Mesendoderm (in vitro differentiated cells): ENCODE measurements at regions not wholly inside any gene's neighbourhood (a gene's known extent, or its start where the extent isn't known, plus 50 kb on each side); places are given as distances from the start of the nearest gene placed in this dataset.
A peak's percentile ranks its signal among the peaks of the same experiment; 100 is the strongest.

Source experiments
- DNase-seq: peaks from one replicate; pipeline ENCODE4 v3.0.0; 2013
- H2AK5ac ChIP-seq: 2 replicates; pipeline ENCODE4 v1.6.1; 2013; ENCODE audit warnings: low read length, inconsistent platforms
- H2BK120ac ChIP-seq: 2 replicates; pipeline ENCODE4 v1.6.1; 2013; ENCODE audit warnings: low read depth, mild to moderate bottlenecking, low read length, moderate library complexity, mixed read lengths
- H2BK15ac ChIP-seq: replicated peaks from 2 replicates; pipeline ENCODE4 v1.6.1; 2013; ENCODE audit warnings: low read depth, mild to moderate bottlenecking, moderate library complexity
- H2BK5ac ChIP-seq: 2 replicates; pipeline ENCODE4 v1.6.1; 2013; ENCODE audit warnings: low read length, inconsistent platforms
- H3K18ac ChIP-seq: 2 replicates; pipeline ENCODE4 v1.6.1; 2013; ENCODE audit warnings: mild to moderate bottlenecking, low read length, mixed read lengths
- H3K23ac ChIP-seq: one replicate; pipeline ENCODE4 v1.6.1; 2013; ENCODE audit warnings: low read length
- H3K27ac ChIP-seq: 2 replicates; pipeline ENCODE4 v1.5.1; 2013; ENCODE audit warnings: low read depth, mild to moderate bottlenecking, inconsistent platforms, low read length, moderate library complexity
- H3K27me3 ChIP-seq: 2 replicates; pipeline ENCODE4 v1.6.1; 2013; ENCODE audit warnings: low read length, control low read depth, mild to moderate bottlenecking, inconsistent platforms; ENCODE audit not compliant: insufficient read depth, poor library complexity
- H3K36me3 ChIP-seq: 2 replicates; pipeline ENCODE4 v1.6.1; 2013; ENCODE audit warnings: low read length, inconsistent platforms; ENCODE audit not compliant: control insufficient read depth, insufficient read depth
- H3K4ac ChIP-seq: one replicate; pipeline ENCODE4 v1.6.1; 2013; ENCODE audit warnings: low read depth, mild to moderate bottlenecking, low read length, moderate library complexity
- H3K4me1 ChIP-seq: 2 replicates; pipeline ENCODE4 v1.6.1; 2013; ENCODE audit warnings: low read depth, low read length, inconsistent platforms; ENCODE audit not compliant: control insufficient read depth
- H3K4me2 ChIP-seq: 2 replicates; pipeline ENCODE4 v1.6.1; 2013; ENCODE audit warnings: low read length
- H3K4me3 ChIP-seq: 2 replicates; pipeline ENCODE4 v1.5.1; 2013; ENCODE audit warnings: mild to moderate bottlenecking, low read length
- H3K56ac ChIP-seq: one replicate; pipeline ENCODE4 v1.6.1; 2013; ENCODE audit warnings: low read length
- H3K79me1 ChIP-seq: 2 replicates; pipeline ENCODE4 v1.6.1; 2013; ENCODE audit warnings: low read length, inconsistent platforms
- H3K79me2 ChIP-seq: 2 replicates; pipeline ENCODE4 v1.6.1; 2013; ENCODE audit warnings: mild to moderate bottlenecking, low read length; ENCODE audit not compliant: control insufficient read depth, insufficient read depth
- H3K9ac ChIP-seq: 2 replicates; pipeline ENCODE4 v1.6.1; 2013; ENCODE audit warnings: low read length, inconsistent platforms
- H4K5ac ChIP-seq: one replicate; pipeline ENCODE4 v1.6.1; 2013; ENCODE audit warnings: low read length
- H4K8ac ChIP-seq: one replicate; pipeline ENCODE4 v1.6.1; 2013; ENCODE audit warnings: low read depth, mild to moderate bottlenecking, control low read depth, low read length, moderate library complexity
- WGBS: extraction: QIAGEN DNeasy Blood & Tissue Kit; methylation state at CpG from one replicate; pipeline ENCODE4 v1.1.7; 2013; ENCODE audit warnings: low lambda C conversion rate, missing lambda C conversion rate; ENCODE audit not compliant: insufficient coverage; ENCODE audit errors: extremely low coverage; 5-methylcytosine and 5-hydroxymethylcytosine counted together

GRCh38 chr1:54460351-54460750 is 54.2 kb upstream of the SSBP3 start:
- Histone ChIP-seq H3K27ac (no peak overlapping the region), H3K23ac (no peak overlapping the region), H2AK5ac (no peak overlapping the region), H2BK5ac (no peak overlapping the region), H3K4ac (no peak overlapping the region), H3K27me3 (no peaks in the 10 kb centered on the region), H2BK120ac (no peak overlapping the region), H4K8ac (no peak overlapping the region), H3K4me2 (no peak overlapping the region), H3K4me1 (peaks cover 30% of the 10 kb centered on the region), H3K56ac (no peak overlapping the region), H3K4me3 (no peak overlapping the region), H3K36me3 (no peaks in the 10 kb centered on the region), H3K9ac (no peak overlapping the region), H3K79me2 (no peaks in the 10 kb centered on the region), H3K18ac (no peak overlapping the region), H2BK15ac (no peak overlapping the region), H4K5ac (no peak overlapping the region), H3K79me1 (no peaks in the 10 kb centered on the region)
- WGBS = no CpG with 5 or more reads among the region's 2 CpGs
- DNase-seq = no peak

- WGBS = no CpG with 5 or more reads among the region's 4 CpGs
- H3K79me2 ChIP-seq = no peaks in the 10 kb centered on the region
- H4K8ac ChIP-seq = no peak overlapping the region
- no peaks in the 10 kb centered on the region for H3K79me1 ChIP-seq
- no peaks in the 10 kb centered on the region for H3K36me3 ChIP-seq
- H3K4ac ChIP-seq = no peak overlapping the region
- no peak overlapping the region for H4K5ac ChIP-seq
- H3K4me3 ChIP-seq = no peak overlapping the region
- H2BK120ac ChIP-seq = no peak overlapping the region
- H3K9ac ChIP-seq = no peak overlapping the region
- H2BK5ac ChIP-seq = no peak overlapping the region
- H3K18ac ChIP-seq = peak overlapping the region; percentile 12
- peak overlapping the region; percentile 74 for H3K56ac ChIP-seq
- no peaks in the 10 kb centered on the region for H3K27me3 ChIP-seq
- H3K4me1 ChIP-seq = peaks cover 28% of the 10 kb centered on the region
- no peak overlapping the region for H2BK15ac ChIP-seq
- no peak overlapping the region for H2AK5ac ChIP-seq
- no peak for DNase-seq
- no peak overlapping the region for H3K4me2 ChIP-seq
- no peak overlapping the region for H3K27ac ChIP-seq
- H3K23ac ChIP-seq = no peak overlapping the region
These were observed 53.6 kb upstream of the SSBP3 start for GRCh38 chr1:54459726-54460191.

GRCh38 chr1:54459140-54459539 is 52.9 kb upstream of the SSBP3 start:
- H3K36me3 ChIP-seq = no peaks in the 10 kb centered on the region
- no peaks in the 10 kb centered on the region for H3K79me1 ChIP-seq
- no peak overlapping the region for H3K4me2 ChIP-seq
- no peak for DNase-seq
- no peak overlapping the region for H2BK120ac ChIP-seq
- H2BK15ac ChIP-seq = no peak overlapping the region
- no peak overlapping the region for H3K56ac ChIP-seq
- H4K5ac ChIP-seq = no peak overlapping the region
- no peak overlapping the region for H3K4ac ChIP-seq
- H3K79me2 ChIP-seq = no peaks in the 10 kb centered on the region
- H3K9ac ChIP-seq = no peak overlapping the region
- H3K4me3 ChIP-seq = no peak overlapping the region
- H3K23ac ChIP-seq = no peak overlapping the region
- H3K18ac ChIP-seq = peak overlapping the region; percentile 12
- no peak overlapping the region for H2AK5ac ChIP-seq
- H4K8ac ChIP-seq = no peak overlapping the region
- peaks cover 25% of the 10 kb centered on the region for H3K4me1 ChIP-seq
- H3K27me3 ChIP-seq = no peaks in the 10 kb centered on the region
- no peak overlapping the region for H2BK5ac ChIP-seq
- H3K27ac ChIP-seq = no peak overlapping the region

- H3K79me2 ChIP-seq = no peaks in the 10 kb centered on the region
- H3K27ac ChIP-seq = peak overlapping the region; percentile 55
- H3K79me1 ChIP-seq = no peaks in the 10 kb centered on the region
- H3K4ac ChIP-seq = no peak overlapping the region
- no peak overlapping the region for H3K23ac ChIP-seq
- no peak overlapping the region for H3K4me2 ChIP-seq
- H4K5ac ChIP-seq = no peak overlapping the region
- H2BK5ac ChIP-seq = no peak overlapping the region
- H3K27me3 ChIP-seq = no peaks in the 10 kb centered on the region
- no peak overlapping the region for H4K8ac ChIP-seq
- H3K4me3 ChIP-seq = no peak overlapping the region
- no peaks in the 10 kb centered on the region for H3K36me3 ChIP-seq
- H3K56ac ChIP-seq = no peak overlapping the region
- no peak for DNase-seq
- H3K9ac ChIP-seq = no peak overlapping the region
- H3K4me1 ChIP-seq = peaks cover 7% of the 10 kb centered on the region
- no peak overlapping the region for H3K18ac ChIP-seq
- no peak overlapping the region for H2AK5ac ChIP-seq
- WGBS = no CpG with 5 or more reads among the region's 6 CpGs
- H2BK15ac ChIP-seq = no peak overlapping the region
- H2BK120ac ChIP-seq = no peak overlapping the region
These were observed 50.8 kb upstream of the SSBP3 start for GRCh38 chr1:54456921-54457529.

- peaks cover 7% of the 10 kb centered on the region for H3K4me1 ChIP-seq
- H2BK15ac ChIP-seq = no peak overlapping the region
- no peak for DNase-seq
- no peak overlapping the region for H3K4me3 ChIP-seq
- no peak overlapping the region for H3K23ac ChIP-seq
- H3K56ac ChIP-seq = no peak overlapping the region
- H3K27ac ChIP-seq = no peak overlapping the region
- H3K36me3 ChIP-seq = no peaks in the 10 kb centered on the region
- H3K9ac ChIP-seq = no peak overlapping the region
- H3K79me1 ChIP-seq = no peaks in the 10 kb centered on the region
- H3K4me2 ChIP-seq = no peak overlapping the region
- WGBS = no CpG with 5 or more reads among the region's 3 CpGs
- no peak overlapping the region for H3K4ac ChIP-seq
- no peaks in the 10 kb centered on the region for H3K79me2 ChIP-seq
- H3K18ac ChIP-seq = no peak overlapping the region
- no peaks in the 10 kb centered on the region for H3K27me3 ChIP-seq
- no peak overlapping the region for H4K5ac ChIP-seq
- H2AK5ac ChIP-seq = no peak overlapping the region
- H4K8ac ChIP-seq = no peak overlapping the region
- H2BK120ac ChIP-seq = no peak overlapping the region
- H2BK5ac ChIP-seq = no peak overlapping the region
These were observed 50.2 kb upstream of the SSBP3 start for GRCh38 chr1:54456361-54456760.
